ENCODE measurements at regions not wholly inside any gene's neighbourhood (a gene's known extent, or its start where the extent isn't known, plus 50 kb on each side); places are given as distances from the start of the nearest gene placed in this dataset.

- TF ChIP-seq, protein P1, sequence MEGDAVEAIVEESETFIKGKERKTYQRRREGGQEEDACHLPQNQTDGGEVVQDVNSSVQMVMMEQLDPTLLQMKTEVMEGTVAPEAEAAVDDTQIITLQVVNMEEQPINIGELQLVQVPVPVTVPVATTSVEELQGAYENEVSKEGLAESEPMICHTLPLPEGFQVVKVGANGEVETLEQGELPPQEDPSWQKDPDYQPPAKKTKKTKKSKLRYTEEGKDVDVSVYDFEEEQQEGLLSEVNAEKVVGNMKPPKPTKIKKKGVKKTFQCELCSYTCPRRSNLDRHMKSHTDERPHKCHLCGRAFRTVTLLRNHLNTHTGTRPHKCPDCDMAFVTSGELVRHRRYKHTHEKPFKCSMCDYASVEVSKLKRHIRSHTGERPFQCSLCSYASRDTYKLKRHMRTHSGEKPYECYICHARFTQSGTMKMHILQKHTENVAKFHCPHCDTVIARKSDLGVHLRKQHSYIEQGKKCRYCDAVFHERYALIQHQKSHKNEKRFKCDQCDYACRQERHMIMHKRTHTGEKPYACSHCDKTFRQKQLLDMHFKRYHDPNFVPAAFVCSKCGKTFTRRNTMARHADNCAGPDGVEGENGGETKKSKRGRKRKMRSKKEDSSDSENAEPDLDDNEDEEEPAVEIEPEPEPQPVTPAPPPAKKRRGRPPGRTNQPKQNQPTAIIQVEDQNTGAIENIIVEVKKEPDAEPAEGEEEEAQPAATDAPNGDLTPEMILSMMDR (IDR thresholded peaks at IDR 0.05) = no peak
- TF ChIP-seq EP300 (IDR thresholded peaks at IDR 0.05) (no peak), POLR2A (IDR thresholded peaks at IDR 0.05) (no peak)
Observed at GRCh38 chr11:115590254-115590653, 86.0 kb upstream of the CADM1 start.
